Stomach (tissue), 8 donors: ENCODE measurements at regions not wholly inside any gene's neighbourhood (a gene's known extent, or its start where the extent isn't known, plus 50 kb on each side); places are given as distances from the start of the nearest gene placed in this dataset.

Experiments used
- DNase-seq, 2 donors: peaks; one replicate each; pipeline versions ENCODE4 v3.0.0 to v3.0.0-alpha.2; 2013 to 2019
- H3K27ac ChIP-seq, 5 donors: fragments of 200-600 bp in 4 of 5; sonication (generic) in 4 of 5; one replicate each; pipeline ENCODE4 v1.5.1; 2013 to 2019; ENCODE audit warnings: mild to moderate bottlenecking in 1 of 5, moderate library complexity in 1 of 5
- H3K27me3 ChIP-seq, 3 donors: fragments of 200-600 bp; sonication (generic); one replicate each; pipeline ENCODE4 v1.5.1; 2017 to 2019; ENCODE audit warnings: mixed run types in 1 of 3
- H3K36me3 ChIP-seq, 4 donors: fragments of 200-600 bp; sonication (generic); 1 replicate in 3 of 4; 2 replicates in 1 of 4; pipeline ENCODE4 v1.5.1; 2016 to 2019
- H3K4me1 ChIP-seq, 4 donors: fragments of 200-600 bp; sonication (generic); one replicate each; pipeline ENCODE4 v1.5.1; 2016 to 2019
- H3K4me3 ChIP-seq, 4 donors: fragments of 200-600 bp; sonication (generic) in 3 of 4; one replicate each; pipeline ENCODE4 v1.5.1; 2016 to 2019; ENCODE audit warnings: mild to moderate bottlenecking in 1 of 4
- H3K9me3 ChIP-seq, 4 donors: fragments of 200-600 bp; sonication (generic); one replicate each; pipeline ENCODE4 v1.5.1; 2016 to 2019
- CTCF ChIP-seq, 7 experiments: fragments of 450-650 bp in 4 of 7; fragments of 200-600 bp in 3 of 7; sonication (generic) in 3 of 7; IDR thresholded peaks; one replicate each; pipeline ENCODE4 v1.5.1; 2016 to 2019; ENCODE audit warnings: antibody characterized with exemption in 7 of 7, control low read depth in 2 of 7, mild to moderate bottlenecking in 1 of 7
- EP300 ChIP-seq: sonication (generic); formaldehyde crosslinking; IDR thresholded peaks from one replicate; pipeline ENCODE4 v1.6.1; 2017; ENCODE audit warnings: antibody characterized with exemption
- POLR2A ChIP-seq, 4 donors: fragments of 450-650 bp; IDR thresholded peaks; one replicate each; pipeline ENCODE4 v1.6.1; 2016; ENCODE audit warnings: antibody characterized with exemption in 4 of 4, control low read depth in 2 of 4, mild to moderate bottlenecking in 1 of 4, moderate library complexity in 1 of 4
- POLR2AphosphoS5 ChIP-seq, 3 donors: sonication (generic); formaldehyde crosslinking; IDR thresholded peaks; one replicate each; pipeline ENCODE4 v1.6.1; 2016; ENCODE audit warnings: antibody characterized with exemption in 3 of 3
- WGBS, 5 donors: extraction: QIAGEN DNeasy Blood & Tissue Kit in 3 of 5; methylation state at CpG; one replicate each; pipeline versions ENCODE4 v1.1.5 to v1.1.7; 2013 to 2018; 5-methylcytosine and 5-hydroxymethylcytosine counted together
- intact Hi-C: fragments of 100-400 bp; cut with DNase I; formaldehyde crosslinking; loops from one replicate; pipeline ENCODE4 v1.15.1; 2023; ENCODE audit warnings: low total_unique reads
- donor health status: healthy with polysubstance abuse.
- donor health status: Bipolar disorder and iron deficiency.
- donor health status: healthy.

- TF ChIP-seq CTCF (IDR thresholded peaks at IDR 0.05) (no peak), POLR2A (IDR thresholded peaks at IDR 0.05) (no peak), POLR2AphosphoS5 (IDR thresholded peaks at IDR 0.05) (no peak), EP300 (no peak)
- Histone ChIP-seq H3K9me3 (peaks cover 0 to 16% (median 8%) of the 10 kb centered on the region in 4 donors), H3K27me3 (peaks cover 0 to 27% (median 8%) of the 10 kb centered on the region in 3 donors), H3K27ac (no peak overlapping the region), H3K4me3 (no peak overlapping the region), H3K4me1 (no peaks in the 10 kb centered on the region), H3K36me3 (no peaks in the 10 kb centered on the region)
- intact Hi-C loops = no loop called here
- no peak for DNase-seq
- 60 to 79% (median 73%) methylated on average over 9 of the region's 9 CpGs for WGBS, 5 donors
Measured at GRCh38 chr1:30038134-30039025, 685.0 kb downstream of the MATN1 start.

GRCh38 chr1:30037251-30038118 lies 685.9 kb downstream of the MATN1 start:
- intact Hi-C loops = no loop called here
- Histone ChIP-seq H3K4me1 (no peaks in the 10 kb centered on the region), H3K27ac (no peak overlapping the region), H3K9me3 (peaks cover 0 to 11% (median 7%) of the 10 kb centered on the region in 4 donors), H3K4me3 (no peak overlapping the region), H3K27me3 (peaks cover 0 to 28% (median 8%) of the 10 kb centered on the region in 3 donors), H3K36me3 (no peaks in the 10 kb centered on the region)
- 77 to 82% (median 81%) methylated on average over 10 of the region's 10 CpGs for WGBS, 5 donors
- DNase-seq = no peak
- TF ChIP-seq POLR2AphosphoS5 (IDR thresholded peaks at IDR 0.05) = no peak
- TF ChIP-seq CTCF (IDR thresholded peaks at IDR 0.05) = no peak
- TF ChIP-seq POLR2A (IDR thresholded peaks at IDR 0.05) = no peak
- no peak for TF ChIP-seq EP300

GRCh38 chr1:30036666-30037065 lies 686.7 kb downstream of the MATN1 start:
- Histone ChIP-seq H3K36me3 (no peaks in the 10 kb centered on the region), H3K27ac (no peak overlapping the region), H3K27me3 (peaks cover 0 to 28% (median 8%) of the 10 kb centered on the region in 3 donors), H3K4me1 (no peaks in the 10 kb centered on the region), H3K9me3 (peaks cover 0 to 7% (median 6%) of the 10 kb centered on the region in 4 donors), H3K4me3 (no peak overlapping the region)
- DNase-seq = no peak
- TF ChIP-seq EP300 (no peak), POLR2A (IDR thresholded peaks at IDR 0.05) (no peak), CTCF (IDR thresholded peaks at IDR 0.05) (no peak), POLR2AphosphoS5 (IDR thresholded peaks at IDR 0.05) (no peak)
- intact Hi-C loops = no loop called here

- TF ChIP-seq POLR2A (IDR thresholded peaks at IDR 0.05) (no peak), EP300 (no peak), CTCF (IDR thresholded peaks at IDR 0.05) (no peak), POLR2AphosphoS5 (IDR thresholded peaks at IDR 0.05) (no peak)
- no peak overlapping the region for H3K4me3 ChIP-seq
- no peaks in the 10 kb centered on the region for H3K36me3 ChIP-seq
- no peak for DNase-seq
- peaks cover 0 to 7% (median 5%) of the 10 kb centered on the region in 4 donors for H3K9me3 ChIP-seq
- no peak overlapping the region for H3K27ac ChIP-seq
- H3K4me1 ChIP-seq = no peaks in the 10 kb centered on the region
- intact Hi-C loops = no loop called here
- WGBS, 5 donors = 79 to 87% (median 85%) methylated on average over 6 of the region's 6 CpGs
- peaks cover 0 to 28% (median 8%) of the 10 kb centered on the region in 3 donors for H3K27me3 ChIP-seq
Measured at GRCh38 chr1:30036229-30036547, 687.2 kb downstream of the MATN1 start.
